Loucy (cell line): ENCODE measurements at regions not wholly inside any gene's neighbourhood (a gene's known extent, or its start where the extent isn't known, plus 50 kb on each side); places are given as distances from the start of the nearest gene placed in this dataset.

Source experiments
- EZH2phosphoT487 ChIP-seq: fragments of 200-600 bp; IDR thresholded peaks from 2 replicates; pipeline ENCODE4 v1.6.1; 2018; ENCODE audit warnings: antibody characterized with exemption, mild to moderate bottlenecking, moderate library complexity, borderline replicate concordance
- TF ChIP-seq, protein P1 (sequence below): fragments of 200-600 bp; sonication (generic); conservative IDR thresholded peaks from 2 replicates; pipeline ENCODE4 v1.5.1; 2014; ENCODE audit warnings: mild to moderate bottlenecking, antibody characterized with exemption, low read length

GRCh38 chr13:95426631-95427030 is 125.4 kb upstream of the ABCC4 start:
- TF ChIP-seq EZH2phosphoT487: no peak
- TF ChIP-seq, protein P1, sequence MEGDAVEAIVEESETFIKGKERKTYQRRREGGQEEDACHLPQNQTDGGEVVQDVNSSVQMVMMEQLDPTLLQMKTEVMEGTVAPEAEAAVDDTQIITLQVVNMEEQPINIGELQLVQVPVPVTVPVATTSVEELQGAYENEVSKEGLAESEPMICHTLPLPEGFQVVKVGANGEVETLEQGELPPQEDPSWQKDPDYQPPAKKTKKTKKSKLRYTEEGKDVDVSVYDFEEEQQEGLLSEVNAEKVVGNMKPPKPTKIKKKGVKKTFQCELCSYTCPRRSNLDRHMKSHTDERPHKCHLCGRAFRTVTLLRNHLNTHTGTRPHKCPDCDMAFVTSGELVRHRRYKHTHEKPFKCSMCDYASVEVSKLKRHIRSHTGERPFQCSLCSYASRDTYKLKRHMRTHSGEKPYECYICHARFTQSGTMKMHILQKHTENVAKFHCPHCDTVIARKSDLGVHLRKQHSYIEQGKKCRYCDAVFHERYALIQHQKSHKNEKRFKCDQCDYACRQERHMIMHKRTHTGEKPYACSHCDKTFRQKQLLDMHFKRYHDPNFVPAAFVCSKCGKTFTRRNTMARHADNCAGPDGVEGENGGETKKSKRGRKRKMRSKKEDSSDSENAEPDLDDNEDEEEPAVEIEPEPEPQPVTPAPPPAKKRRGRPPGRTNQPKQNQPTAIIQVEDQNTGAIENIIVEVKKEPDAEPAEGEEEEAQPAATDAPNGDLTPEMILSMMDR: no peak
